ENCODE measurements at regions not wholly inside any gene's neighbourhood (a gene's known extent, or its start where the extent isn't known, plus 50 kb on each side); places are given as distances from the start of the nearest gene placed in this dataset.

GRCh38 chr10:124207391-124207790, 114.0 kb upstream of the CHST15 start:
- Histone ChIP-seq H3K9me3 (no peaks in the 10 kb centered on the region), H3K36me3 (no peaks in the 10 kb centered on the region), H3K27me3 (no peaks in the 10 kb centered on the region), H3K27ac (no peak overlapping the region), H3K4me1 (no peaks in the 10 kb centered on the region), H3K4me3 (no peak overlapping the region)
- no peak for ATAC-seq
- TF ChIP-seq POLR2A (IDR thresholded peaks at IDR 0.05) = no peak
- no peak for TF ChIP-seq CTCF (IDR thresholded peaks at IDR 0.05)
- intact Hi-C loops (cut with DNase I) = no loop called here
- 53% methylated on average over 4 of the region's 5 CpGs for WGBS (ENCODE audit: insufficient coverage, low coverage, low lambda C conversion rate, missing lambda C conversion rate)
- no peak for DNase-seq

- no peak for TF ChIP-seq POLR2A (IDR thresholded peaks at IDR 0.05)
- TF ChIP-seq CTCF (IDR thresholded peaks at IDR 0.05) = no peak
- intact Hi-C loops (cut with DNase I) = no loop called here
- H3K4me3 ChIP-seq = no peak overlapping the region
- H3K27me3 ChIP-seq = no peaks in the 10 kb centered on the region
- no peak overlapping the region for H3K27ac ChIP-seq
- no peaks in the 10 kb centered on the region for H3K9me3 ChIP-seq
- ATAC-seq (no peak), DNase-seq (no peak)
- 0% methylated on average over 1 of the region's 4 CpGs for WGBS (ENCODE audit: insufficient coverage, low coverage, low lambda C conversion rate, missing lambda C conversion rate)
- no peaks in the 10 kb centered on the region for H3K4me1 ChIP-seq
- H3K36me3 ChIP-seq = no peaks in the 10 kb centered on the region
These were observed 113.2 kb upstream of the CHST15 start for GRCh38 chr10:124206616-124207015.

GRCh38 chr10:124205432-124205831, 112.0 kb upstream of the CHST15 start:
- TF ChIP-seq POLR2A (IDR thresholded peaks at IDR 0.05) (no peak), CTCF (IDR thresholded peaks at IDR 0.05) (no peak)
- DNase-seq (peak in 1 of 3 donors; percentile 25), ATAC-seq (no peak)
- Histone ChIP-seq H3K27me3 (no peaks in the 10 kb centered on the region), H3K36me3 (no peaks in the 10 kb centered on the region), H3K27ac (no peak overlapping the region), H3K9me3 (no peaks in the 10 kb centered on the region), H3K4me1 (no peaks in the 10 kb centered on the region), H3K4me3 (no peak overlapping the region)
- no CpG with 5 or more reads among the region's 1 CpG for WGBS (ENCODE audit: insufficient coverage, low coverage, low lambda C conversion rate, missing lambda C conversion rate)
- intact Hi-C loops (cut with DNase I) = no loop called here

GRCh38 chr10:124204726-124205125, 111.3 kb upstream of the CHST15 start:
- H3K36me3 ChIP-seq = no peaks in the 10 kb centered on the region
- ATAC-seq = no peak
- DNase-seq = peak in 1 of 3 donors; percentile 28
- intact Hi-C loops (cut with DNase I) = no loop called here
- no peak overlapping the region for H3K27ac ChIP-seq
- no peaks in the 10 kb centered on the region for H3K9me3 ChIP-seq
- 76% methylated on average over 2 of the region's 3 CpGs for WGBS (ENCODE audit: insufficient coverage, low coverage, low lambda C conversion rate, missing lambda C conversion rate)
- H3K27me3 ChIP-seq = no peaks in the 10 kb centered on the region
- H3K4me3 ChIP-seq = no peak overlapping the region
- no peak for TF ChIP-seq CTCF (IDR thresholded peaks at IDR 0.05)
- TF ChIP-seq POLR2A (IDR thresholded peaks at IDR 0.05) = no peak
- no peaks in the 10 kb centered on the region for H3K4me1 ChIP-seq

- H3K4me1 ChIP-seq = no peaks in the 10 kb centered on the region
- H3K27me3 ChIP-seq = no peaks in the 10 kb centered on the region
- peak in 1 of 3 donors; percentile 37 for DNase-seq
- 75% methylated on average over 2 of the region's 4 CpGs for whole genome bisulfite sequencing (ENCODE audit: insufficient coverage, low coverage, low lambda C conversion rate, missing lambda C conversion rate)
- H3K27ac ChIP-seq = no peak overlapping the region
- ATAC-seq = no peak
- TF ChIP-seq POLR2A (IDR thresholded peaks at IDR 0.05) = no peak
- no peak for TF ChIP-seq CTCF (IDR thresholded peaks at IDR 0.05)
- H3K4me3 ChIP-seq = no peak overlapping the region
- intact Hi-C loops (cut with DNase I) = no loop called here
- H3K36me3 ChIP-seq = no peaks in the 10 kb centered on the region
- no peaks in the 10 kb centered on the region for H3K9me3 ChIP-seq
These were observed 106.6 kb upstream of the CHST15 start for GRCh38 chr10:124200011-124200410.
